ENCODE measurements at regions not wholly inside any gene's neighbourhood (a gene's known extent, or its start where the extent isn't known, plus 50 kb on each side); places are given as distances from the start of the nearest gene placed in this dataset.

DNA sequence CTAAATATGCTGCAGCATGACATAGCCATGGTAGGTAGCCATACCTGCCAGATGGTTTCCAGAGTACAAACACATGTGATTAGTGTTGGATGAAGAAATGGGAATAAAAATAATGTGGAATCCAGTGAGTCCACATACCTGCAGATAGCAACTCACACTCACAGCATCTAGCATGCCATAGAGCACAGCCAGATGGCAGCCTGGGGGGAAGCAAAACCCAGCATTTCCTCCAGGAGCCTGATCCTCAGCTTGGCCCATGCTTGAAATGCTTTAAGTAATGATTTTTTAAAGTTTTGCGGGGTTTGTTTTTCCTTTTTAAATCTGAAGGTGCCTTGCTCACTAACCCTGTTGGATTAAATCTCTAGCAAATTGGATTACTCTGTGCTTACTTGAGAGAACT lies 535.1 kb downstream of the STK39 start:
- Histone ChIP-seq H3K36me3 (ENCODE audit: low read depth) (no peaks in the 10 kb centered on the region), H3K9me3 (no peaks in the 10 kb centered on the region), H3K4me3 (no peak overlapping the region), H3K4me1 (ENCODE audit: low read depth) (no peaks in the 10 kb centered on the region)
- intact Hi-C loops (cut with DNase I, micrococcal nuclease), result no loop called here
- ATAC-seq (no peak), DNase-seq (no peak)
- TF ChIP-seq, protein P1, sequence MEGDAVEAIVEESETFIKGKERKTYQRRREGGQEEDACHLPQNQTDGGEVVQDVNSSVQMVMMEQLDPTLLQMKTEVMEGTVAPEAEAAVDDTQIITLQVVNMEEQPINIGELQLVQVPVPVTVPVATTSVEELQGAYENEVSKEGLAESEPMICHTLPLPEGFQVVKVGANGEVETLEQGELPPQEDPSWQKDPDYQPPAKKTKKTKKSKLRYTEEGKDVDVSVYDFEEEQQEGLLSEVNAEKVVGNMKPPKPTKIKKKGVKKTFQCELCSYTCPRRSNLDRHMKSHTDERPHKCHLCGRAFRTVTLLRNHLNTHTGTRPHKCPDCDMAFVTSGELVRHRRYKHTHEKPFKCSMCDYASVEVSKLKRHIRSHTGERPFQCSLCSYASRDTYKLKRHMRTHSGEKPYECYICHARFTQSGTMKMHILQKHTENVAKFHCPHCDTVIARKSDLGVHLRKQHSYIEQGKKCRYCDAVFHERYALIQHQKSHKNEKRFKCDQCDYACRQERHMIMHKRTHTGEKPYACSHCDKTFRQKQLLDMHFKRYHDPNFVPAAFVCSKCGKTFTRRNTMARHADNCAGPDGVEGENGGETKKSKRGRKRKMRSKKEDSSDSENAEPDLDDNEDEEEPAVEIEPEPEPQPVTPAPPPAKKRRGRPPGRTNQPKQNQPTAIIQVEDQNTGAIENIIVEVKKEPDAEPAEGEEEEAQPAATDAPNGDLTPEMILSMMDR (IDR thresholded peaks at IDR 0.05), result no peak

DNA sequence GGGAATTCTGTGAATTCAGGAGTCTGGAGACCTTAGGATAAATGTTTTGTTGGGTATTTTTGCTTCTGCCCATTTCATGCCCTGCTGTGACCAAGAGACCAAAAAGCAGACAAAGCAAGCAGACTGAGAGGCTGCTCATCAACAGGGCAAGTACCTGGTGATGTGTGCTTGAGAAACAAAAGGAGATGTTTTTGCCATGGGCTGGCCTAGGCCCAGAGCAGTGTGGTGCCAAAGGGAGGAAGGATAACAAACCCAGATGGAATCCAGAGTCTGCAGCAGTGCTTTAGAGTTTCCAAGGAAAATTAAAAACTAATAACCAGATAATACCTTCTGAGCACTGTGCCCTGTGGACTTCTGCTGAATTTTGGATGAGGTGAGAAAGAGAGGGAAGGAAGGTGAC lies 538.4 kb downstream of the STK39 start:
- no peak for DNase-seq
- TF ChIP-seq, protein P1 (IDR thresholded peaks at IDR 0.05), result no peak
- H3K36me3 ChIP-seq (ENCODE audit: low read depth), result no peaks in the 10 kb centered on the region
- no peak overlapping the region for H3K4me3 ChIP-seq
- no peaks in the 10 kb centered on the region for H3K4me1 ChIP-seq (ENCODE audit: low read depth)
- H3K9me3 ChIP-seq, result no peaks in the 10 kb centered on the region
- intact Hi-C loops (cut with DNase I, micrococcal nuclease), result no loop called here
- no peak for ATAC-seq

DNA sequence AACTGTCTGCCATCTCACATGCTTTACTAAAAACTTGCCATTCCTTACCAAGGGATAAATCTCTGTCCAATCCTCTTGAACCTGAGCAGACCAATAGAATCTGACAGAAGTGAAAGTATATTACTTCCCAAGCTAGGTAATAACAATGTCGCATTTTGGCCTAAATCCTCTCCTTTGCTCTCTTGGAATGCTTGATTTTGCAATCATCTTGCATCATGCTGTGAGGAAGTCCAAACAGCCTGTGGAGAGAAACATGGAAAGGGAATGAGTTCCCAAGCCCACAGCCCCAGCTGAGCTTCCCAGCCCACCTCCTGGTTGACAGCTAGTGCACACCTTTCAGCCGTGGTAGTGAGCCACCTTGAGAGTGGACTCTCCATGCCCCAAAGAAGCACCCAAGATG lies 540.6 kb downstream of the STK39 start:
- Histone ChIP-seq H3K9me3 (no peaks in the 10 kb centered on the region), H3K4me1 (ENCODE audit: low read depth) (no peaks in the 10 kb centered on the region), H3K4me3 (no peak overlapping the region), H3K36me3 (ENCODE audit: low read depth) (no peaks in the 10 kb centered on the region)
- intact Hi-C loops (cut with DNase I, micrococcal nuclease), result no loop called here
- ATAC-seq, result no peak
- TF ChIP-seq, protein P1 (IDR thresholded peaks at IDR 0.05), result no peak
- no peak for DNase-seq

DNA sequence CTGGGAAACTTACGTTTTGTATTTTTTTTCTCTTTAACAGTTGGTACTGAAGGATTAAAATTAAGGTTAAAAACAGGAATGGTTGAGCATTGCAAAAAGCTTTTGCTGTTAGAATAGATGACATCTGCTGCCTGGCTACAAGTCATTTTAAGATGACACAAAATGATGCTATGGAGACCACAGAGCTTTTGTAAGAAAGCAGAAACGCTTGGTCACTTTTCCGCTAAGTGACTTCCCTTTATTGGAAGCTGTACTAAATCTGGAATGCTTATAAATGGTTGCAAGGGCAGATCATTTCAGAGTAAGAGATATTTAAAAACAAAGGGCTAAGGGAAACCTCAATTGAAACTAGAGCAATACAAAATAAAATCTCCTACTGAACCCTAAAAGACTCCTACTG lies 544.0 kb downstream of the STK39 start:
- Histone ChIP-seq H3K4me3 (no peak overlapping the region), H3K9me3 (no peaks in the 10 kb centered on the region), H3K36me3 (ENCODE audit: low read depth) (no peaks in the 10 kb centered on the region), H3K4me1 (ENCODE audit: low read depth) (no peaks in the 10 kb centered on the region)
- DNase-seq, result no peak
- intact Hi-C loops (cut with DNase I, micrococcal nuclease), result no loop called here
- TF ChIP-seq, protein P1 (IDR thresholded peaks at IDR 0.05), result no peak
- no peak for ATAC-seq

DNA sequence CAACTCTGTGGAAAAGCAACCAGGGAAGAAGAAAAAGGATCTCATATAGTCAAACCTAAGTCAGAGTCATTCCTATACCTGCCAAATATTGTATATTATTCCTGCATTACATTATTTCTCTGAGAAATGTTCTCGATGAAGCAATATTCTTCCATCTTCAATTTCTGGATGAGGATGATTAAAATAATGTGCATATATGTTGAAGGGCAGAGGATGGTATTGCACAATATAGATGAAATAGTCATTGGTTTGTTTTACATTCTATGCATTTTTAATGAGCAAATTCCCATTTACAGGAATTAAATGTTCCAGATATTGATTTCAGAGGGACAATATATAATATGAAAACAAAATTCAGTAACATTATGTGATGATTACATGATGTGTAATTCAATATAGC lies 545.2 kb downstream of the STK39 start:
- intact Hi-C loops (cut with DNase I, micrococcal nuclease), result no loop called here
- H3K4me3 ChIP-seq, result no peak overlapping the region
- TF ChIP-seq, protein P1 (IDR thresholded peaks at IDR 0.05), result no peak
- H3K9me3 ChIP-seq, result no peaks in the 10 kb centered on the region
- DNase-seq (no peak), ATAC-seq (no peak)
- no peaks in the 10 kb centered on the region for H3K36me3 ChIP-seq (ENCODE audit: low read depth)
- H3K4me1 ChIP-seq (ENCODE audit: low read depth), result no peaks in the 10 kb centered on the region

DNA sequence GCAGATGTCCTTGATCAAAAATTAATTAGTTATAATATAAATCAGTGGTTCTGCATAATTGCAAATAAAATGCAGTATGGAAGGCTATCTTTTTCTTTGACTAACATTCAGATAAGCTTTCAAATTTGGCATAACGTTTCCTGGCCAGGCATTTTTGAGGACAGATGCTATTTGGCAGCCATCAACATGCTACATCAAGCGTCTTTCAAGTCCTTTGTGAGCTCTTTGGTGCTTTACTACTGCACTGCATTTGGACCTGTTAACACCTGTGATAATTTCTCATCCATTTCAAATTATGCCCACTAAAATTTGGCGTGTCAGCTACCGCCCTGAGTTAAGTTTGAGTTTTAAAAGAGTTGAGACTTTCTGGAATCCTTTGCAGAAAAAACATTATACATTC lies 545.7 kb downstream of the STK39 start:
- Histone ChIP-seq H3K36me3 (ENCODE audit: low read depth) (no peaks in the 10 kb centered on the region), H3K4me3 (no peak overlapping the region), H3K9me3 (no peaks in the 10 kb centered on the region), H3K4me1 (ENCODE audit: low read depth) (no peaks in the 10 kb centered on the region)
- intact Hi-C loops (cut with DNase I, micrococcal nuclease), result no loop called here
- DNase-seq (no peak), ATAC-seq (no peak)
- TF ChIP-seq, protein P1 (IDR thresholded peaks at IDR 0.05), result no peak

All from mucosa of descending colon (tissue), 3 donors.